DOHH2 (cell line): ENCODE measurements at regions not wholly inside any gene's neighbourhood (a gene's known extent, or its start where the extent isn't known, plus 50 kb on each side); places are given as distances from the start of the nearest gene placed in this dataset.

Experiments used
- CTCF ChIP-seq: fragments of 200-600 bp; sonication (generic); IDR thresholded peaks from one replicate; pipeline ENCODE4 v1.5.1; 2014; ENCODE audit warnings: antibody characterized with exemption, mild to moderate bottlenecking, low read depth, low read length; ENCODE audit not compliant: poor library complexity, severe bottlenecking
- EZH2phosphoT487 ChIP-seq: fragments of 200-600 bp; sonication (generic); IDR thresholded peaks from 2 replicates; pipeline ENCODE4 v1.6.1; 2017; ENCODE audit warnings: borderline replicate concordance, mild to moderate bottlenecking, antibody characterized with exemption, low read length, moderate library complexity, mixed read lengths

GRCh38 chr2:147250652-147251356 lies 594.0 kb upstream of the ACVR2A start:
- TF ChIP-seq CTCF (no peak), EZH2phosphoT487 (no peak)
